ENCODE measurements at regions not wholly inside any gene's neighbourhood (a gene's known extent, or its start where the extent isn't known, plus 50 kb on each side); places are given as distances from the start of the nearest gene placed in this dataset.
"Not testable (repeated sequence)": the region's sequence is repeated elsewhere in the genome, so short reads cannot be mapped to it uniquely, and the experiment has no call there.

GRCh38 chr12:25424211-25424731, 128.8 kb downstream of the LMNTD1 start:
- no peak for DNase-seq (ENCODE audit: low read depth in 1 of 2, low spot score in 1 of 2)

- DNase-seq (ENCODE audit: low read depth in 1 of 2, low spot score in 1 of 2), result no peak
These were observed 129.6 kb downstream of the LMNTD1 start for GRCh38 chr12:25423355-25424050.

- no peak for DNase-seq (ENCODE audit: low read depth in 1 of 2, low spot score in 1 of 2)
These were observed 130.8 kb downstream of the LMNTD1 start for GRCh38 chr12:25422241-25422640.

- no peak for DNase-seq (ENCODE audit: low read depth in 1 of 2, low spot score in 1 of 2)
These were observed 131.4 kb downstream of the LMNTD1 start for GRCh38 chr12:25421651-25422167.

- no peak for DNase-seq (ENCODE audit: low read depth in 1 of 2, low spot score in 1 of 2)
These were observed 133.0 kb downstream of the LMNTD1 start for GRCh38 chr12:25420116-25420515.

GRCh38 chr12:25419595-25419994, 133.5 kb downstream of the LMNTD1 start:
- DNase-seq (ENCODE audit: low read depth in 1 of 2, low spot score in 1 of 2), result no peak

GRCh38 chr12:25417071-25417470, 136.0 kb downstream of the LMNTD1 start:
- DNase-seq (ENCODE audit: low read depth in 1 of 2, low spot score in 1 of 2), result no peak

- no peak for DNase-seq (ENCODE audit: low read depth in 1 of 2, low spot score in 1 of 2)
These were observed 136.6 kb downstream of the LMNTD1 start for GRCh38 chr12:25416516-25416915.

- no peak for DNase-seq (ENCODE audit: low read depth in 1 of 2, low spot score in 1 of 2)
These were observed 138.1 kb downstream of the LMNTD1 start for GRCh38 chr12:25415004-25415403.

- no peak for DNase-seq (ENCODE audit: low read depth in 1 of 2, low spot score in 1 of 2)
These were observed 140.3 kb downstream of the LMNTD1 start for GRCh38 chr12:25412735-25413134.

GRCh38 chr12:25404955-25405354, 148.1 kb downstream of the LMNTD1 start:
- DNase-seq (ENCODE audit: low read depth in 1 of 2, low spot score in 1 of 2), result no peak

- DNase-seq (ENCODE audit: low read depth in 1 of 2, low spot score in 1 of 2), result no peak
These were observed 151.0 kb upstream of the KRAS start for GRCh38 chr12:25401547-25402345.

- no peak for DNase-seq (ENCODE audit: low read depth in 1 of 2, low spot score in 1 of 2)
These were observed 146.3 kb upstream of the KRAS start for GRCh38 chr12:25397001-25397400.

GRCh38 chr12:25395227-25395626, 144.5 kb upstream of the KRAS start:
- DNase-seq (ENCODE audit: low read depth in 1 of 2, low spot score in 1 of 2), result no peak

- not testable (repeated sequence) for DNase-seq (ENCODE audit: low read depth in 1 of 2, low spot score in 1 of 2)
These were observed 144.0 kb upstream of the KRAS start for GRCh38 chr12:25394775-25395174.

GRCh38 chr12:25394025-25394424, 143.3 kb upstream of the KRAS start:
- DNase-seq (ENCODE audit: low read depth in 1 of 2, low spot score in 1 of 2), result no peak

- not testable (repeated sequence) for DNase-seq (ENCODE audit: low read depth in 1 of 2, low spot score in 1 of 2)
These were observed 140.6 kb upstream of the KRAS start for GRCh38 chr12:25391346-25391745.

- DNase-seq (ENCODE audit: low read depth in 1 of 2, low spot score in 1 of 2), result no peak
These were observed 137.5 kb upstream of the KRAS start for GRCh38 chr12:25388183-25388582.

- DNase-seq (ENCODE audit: low read depth in 1 of 2, low spot score in 1 of 2), result no peak
These were observed 137.0 kb upstream of the KRAS start for GRCh38 chr12:25387732-25388050.

- peak; percentile 37 to 53 for DNase-seq (ENCODE audit: low read depth in 1 of 2, low spot score in 1 of 2)
These were observed 136.4 kb upstream of the KRAS start for GRCh38 chr12:25386831-25387731.

GRCh38 chr12:25384893-25385248, 134.1 kb upstream of the KRAS start:
- no peak for DNase-seq (ENCODE audit: low read depth in 1 of 2, low spot score in 1 of 2)

Data from activated T-helper 1 cell treated with anti-CD3 and anti-CD28 coated beads, Interleukin-2, amount 50 U/mL, for 16 hours (primary cell).